Natural killer cell (primary cell): ENCODE measurements at regions not wholly inside any gene's neighbourhood (a gene's known extent, or its start where the extent isn't known, plus 50 kb on each side); places are given as distances from the start of the nearest gene placed in this dataset.

ENCODE experiments used
- ATAC-seq, 3 donors: fragments of 150-1000 bp in 2 of 3; fragments of 200-7000 bp in 1 of 3; cut with Tn5 transposase; 1 replicate in 1 of 3; 2 replicates in 2 of 3; pipeline ENCODE4 v1.10.0; 2021; ENCODE audit warnings: mild to moderate bottlenecking in 2 of 3, moderate library complexity in 2 of 3
- DNase-seq, 2 donors: peaks; one replicate each; pipeline versions ENCODE4 v3.0.0 to v3.0.0-alpha.2; 2013 to 2021; ENCODE audit warnings: mixed read lengths in 1 of 2
- H3K27ac ChIP-seq: one replicate; pipeline ENCODE4 v1.5.1; 2013; ENCODE audit warnings: mild to moderate bottlenecking, low read length
- H3K27me3 ChIP-seq: one replicate; pipeline ENCODE4 v1.6.1; 2013; ENCODE audit warnings: low read length; ENCODE audit not compliant: control insufficient read depth, insufficient read depth
- H3K36me3 ChIP-seq: one replicate; pipeline ENCODE4 v1.6.1; 2013; ENCODE audit warnings: low read length; ENCODE audit not compliant: control insufficient read depth, insufficient read depth
- H3K4me1 ChIP-seq: one replicate; pipeline ENCODE4 v1.6.1; 2013; ENCODE audit warnings: low read length; ENCODE audit not compliant: control insufficient read depth, insufficient read depth
- H3K4me3 ChIP-seq: one replicate; pipeline ENCODE4 v1.5.1; 2013; ENCODE audit warnings: low read length
- H3K9me3 ChIP-seq: one replicate; pipeline ENCODE4 v1.6.1; 2013; ENCODE audit warnings: low read length; ENCODE audit not compliant: control insufficient read depth, insufficient read depth
- H3K27ac Mint-ChIP-seq, 2 donors: one replicate each; pipeline ENCODE4 v1.8.0; 2022; ENCODE audit warnings: mild to moderate bottlenecking in 2 of 2, mixed read lengths in 2 of 2, moderate library complexity in 1 of 2
- H3K27me3 Mint-ChIP-seq, 2 donors: one replicate each; pipeline ENCODE4 v1.8.0; 2022; ENCODE audit warnings: low read depth in 2 of 2, mixed read lengths in 2 of 2
- H3K36me3 Mint-ChIP-seq: one replicate; pipeline ENCODE4 v1.8.0; 2022; ENCODE audit warnings: mixed read lengths
- H3K4me1 Mint-ChIP-seq, 2 donors: one replicate each; pipeline ENCODE4 v1.8.0; 2022; ENCODE audit warnings: mixed read lengths in 2 of 2
- H3K4me3 Mint-ChIP-seq: one replicate; pipeline ENCODE4 v1.8.0; 2022; ENCODE audit warnings: mild to moderate bottlenecking, moderate library complexity, mixed read lengths
- H3K9me3 Mint-ChIP-seq, 2 donors: one replicate each; pipeline ENCODE4 v1.8.0; 2022; ENCODE audit warnings: mixed read lengths in 2 of 2
- whole genome bisulfite sequencing: methylation state at CpG from one replicate; pipeline ENCODE4 v1.1.7; 2013; ENCODE audit warnings: missing lambda C conversion rate; ENCODE audit not compliant: insufficient coverage; 5-methylcytosine and 5-hydroxymethylcytosine counted together
- intact Hi-C: fragments of 100-400 bp; cut with micrococcal nuclease; formaldehyde crosslinking; loops from one replicate; pipeline ENCODE4 v1.14.2; 2022
- TF ChIP-seq, protein P1 (sequence below): fragments of 200-600 bp; IDR thresholded peaks from one replicate; pipeline ENCODE4 v1.8.0; 2022; ENCODE audit warnings: antibody characterized with exemption

DNA sequence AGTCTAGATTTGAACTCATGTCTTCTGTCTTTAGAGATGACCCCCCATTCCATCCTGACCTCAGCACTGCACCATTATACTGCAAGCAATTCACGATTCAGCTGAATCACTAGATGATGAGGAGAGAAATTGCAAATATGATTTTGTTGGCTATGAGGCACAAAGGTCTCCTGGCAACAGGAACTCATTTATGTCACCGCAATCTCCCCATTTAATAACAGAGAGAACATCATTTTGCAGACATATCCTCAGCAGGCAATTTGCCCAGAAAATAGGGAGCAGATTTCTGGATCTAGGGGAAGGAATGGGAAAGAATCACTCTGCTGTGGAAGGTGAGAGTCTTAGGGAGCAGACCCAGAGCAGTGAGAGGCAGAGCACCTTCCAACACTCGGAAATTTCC, 303.0 kb downstream of the PAX1 start:
- no peak overlapping the region for H3K4me3 ChIP-seq
- intact Hi-C loops = no loop called here
- H3K27me3 Mint-ChIP-seq = no peaks in the 10 kb centered on the region
- H3K9me3 Mint-ChIP-seq = peaks cover 7 to 10% of the 10 kb centered on the region in 2 donors
- H3K36me3 ChIP-seq = no peaks in the 10 kb centered on the region
- 50% methylated on average over 1 of the region's 3 CpGs for WGBS
- TF ChIP-seq, protein P1, sequence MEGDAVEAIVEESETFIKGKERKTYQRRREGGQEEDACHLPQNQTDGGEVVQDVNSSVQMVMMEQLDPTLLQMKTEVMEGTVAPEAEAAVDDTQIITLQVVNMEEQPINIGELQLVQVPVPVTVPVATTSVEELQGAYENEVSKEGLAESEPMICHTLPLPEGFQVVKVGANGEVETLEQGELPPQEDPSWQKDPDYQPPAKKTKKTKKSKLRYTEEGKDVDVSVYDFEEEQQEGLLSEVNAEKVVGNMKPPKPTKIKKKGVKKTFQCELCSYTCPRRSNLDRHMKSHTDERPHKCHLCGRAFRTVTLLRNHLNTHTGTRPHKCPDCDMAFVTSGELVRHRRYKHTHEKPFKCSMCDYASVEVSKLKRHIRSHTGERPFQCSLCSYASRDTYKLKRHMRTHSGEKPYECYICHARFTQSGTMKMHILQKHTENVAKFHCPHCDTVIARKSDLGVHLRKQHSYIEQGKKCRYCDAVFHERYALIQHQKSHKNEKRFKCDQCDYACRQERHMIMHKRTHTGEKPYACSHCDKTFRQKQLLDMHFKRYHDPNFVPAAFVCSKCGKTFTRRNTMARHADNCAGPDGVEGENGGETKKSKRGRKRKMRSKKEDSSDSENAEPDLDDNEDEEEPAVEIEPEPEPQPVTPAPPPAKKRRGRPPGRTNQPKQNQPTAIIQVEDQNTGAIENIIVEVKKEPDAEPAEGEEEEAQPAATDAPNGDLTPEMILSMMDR = no peak
- H3K4me3 Mint-ChIP-seq = no peak overlapping the region
- no peak overlapping the region for H3K27ac Mint-ChIP-seq
- H3K4me1 ChIP-seq = no peaks in the 10 kb centered on the region
- no peaks in the 10 kb centered on the region for H3K27me3 ChIP-seq
- H3K27ac ChIP-seq = no peak overlapping the region
- peaks cover 7% of the 10 kb centered on the region for H3K9me3 ChIP-seq
- no peak for DNase-seq
- ATAC-seq = no peak
- H3K36me3 Mint-ChIP-seq = no peaks in the 10 kb centered on the region
- no peaks in the 10 kb centered on the region for H3K4me1 Mint-ChIP-seq

DNA sequence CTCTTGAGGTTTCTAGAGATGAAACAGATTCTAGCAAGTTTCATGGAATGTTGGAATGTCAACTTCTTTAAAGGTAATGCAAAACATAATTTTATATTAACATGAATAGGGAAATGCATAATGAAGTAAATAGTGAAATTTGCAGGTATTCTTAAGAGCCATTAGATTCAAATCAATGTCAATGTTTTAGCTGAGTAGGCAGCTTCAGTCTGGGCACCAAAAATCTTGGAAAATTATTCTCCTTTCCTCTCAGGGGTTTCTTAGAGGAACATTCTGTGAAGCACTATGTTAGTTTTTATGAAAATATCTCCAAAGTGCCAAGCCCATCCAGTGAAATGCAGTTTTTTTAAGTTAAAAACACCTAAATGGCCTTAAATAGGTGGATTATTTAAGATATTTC, 300.8 kb downstream of the PAX1 start:
- H3K4me1 Mint-ChIP-seq = no peaks in the 10 kb centered on the region
- no peak for DNase-seq
- intact Hi-C loops = no loop called here

DNA sequence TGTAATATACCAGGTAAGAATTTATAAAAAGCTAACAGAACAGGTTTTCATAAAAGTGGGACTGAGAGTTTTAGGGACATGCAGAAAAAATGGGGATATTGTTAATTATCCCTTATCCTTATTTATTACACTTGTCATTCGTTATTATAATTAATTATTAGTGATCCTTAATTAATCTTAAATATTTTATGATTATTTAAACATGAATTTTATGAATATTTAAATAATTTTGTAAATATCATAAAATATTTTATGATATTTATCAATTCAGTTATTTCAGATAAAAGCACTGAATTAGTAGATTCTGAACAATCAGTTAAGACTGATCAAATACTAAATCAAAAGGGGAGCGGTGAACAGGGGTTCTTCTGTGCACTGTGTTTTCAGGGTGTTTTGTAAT, 300.1 kb downstream of the PAX1 start:
- H3K27ac ChIP-seq = no peak overlapping the region
- H3K27me3 ChIP-seq = no peaks in the 10 kb centered on the region
- DNase-seq (no peak), ATAC-seq (no peak)
- intact Hi-C loops = no loop called here
- Mint-ChIP-seq H3K27ac (no peak overlapping the region), H3K27me3 (no peaks in the 10 kb centered on the region), H3K9me3 (peaks cover 6 to 9% of the 10 kb centered on the region in 2 donors), H3K36me3 (no peaks in the 10 kb centered on the region), H3K4me1 (no peaks in the 10 kb centered on the region), H3K4me3 (no peak overlapping the region)
- H3K4me1 ChIP-seq = no peaks in the 10 kb centered on the region
- no peaks in the 10 kb centered on the region for H3K36me3 ChIP-seq
- H3K9me3 ChIP-seq = peaks cover 10% of the 10 kb centered on the region
- H3K4me3 ChIP-seq = no peak overlapping the region
- WGBS = 100% methylated on average over 1 of the region's 2 CpGs
- TF ChIP-seq, protein P1 = no peak

More for the DNA sequence above, 300.8 kb downstream of the PAX1 start:
- Histone ChIP-seq H3K27ac (no peak overlapping the region), H3K36me3 (no peaks in the 10 kb centered on the region), H3K9me3 (peaks cover 10% of the 10 kb centered on the region), H3K4me3 (no peak overlapping the region), H3K27me3 (no peaks in the 10 kb centered on the region), H3K4me1 (no peaks in the 10 kb centered on the region)
- Mint-ChIP-seq H3K9me3 (peaks cover 9 to 12% of the 10 kb centered on the region in 2 donors), H3K4me3 (no peak overlapping the region), H3K27me3 (no peaks in the 10 kb centered on the region), H3K36me3 (no peaks in the 10 kb centered on the region), H3K27ac (no peak overlapping the region)
- no peak for ATAC-seq
- TF ChIP-seq, protein P1 = no peak

DNA sequence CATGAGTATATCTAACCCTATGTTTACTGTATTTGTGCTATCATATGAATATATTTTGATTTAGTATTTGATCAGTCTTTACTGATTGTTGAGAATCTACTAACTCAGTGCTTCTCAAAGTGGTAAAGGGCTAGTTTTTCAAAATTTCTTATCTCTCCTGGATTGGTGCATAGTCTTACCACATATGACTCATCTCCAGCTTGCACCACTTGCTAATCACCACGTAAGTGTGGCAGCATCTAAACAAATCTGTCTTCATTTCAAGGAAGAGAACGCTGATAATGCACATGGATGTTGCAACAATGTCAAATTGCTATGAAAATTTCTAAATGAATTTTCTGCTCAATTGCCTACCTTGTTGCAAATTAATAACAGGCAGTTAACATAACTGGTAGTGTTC, 299.5 kb downstream of the PAX1 start:
- H3K27ac Mint-ChIP-seq = no peak overlapping the region
- DNase-seq = no peak

More for the DNA sequence above, 299.5 kb downstream of the PAX1 start:
- TF ChIP-seq, protein P1 = no peak
- no peak overlapping the region for H3K4me3 Mint-ChIP-seq
- H3K4me1 Mint-ChIP-seq = no peaks in the 10 kb centered on the region
- Histone ChIP-seq H3K4me3 (no peak overlapping the region), H3K27ac (no peak overlapping the region), H3K27me3 (no peaks in the 10 kb centered on the region), H3K4me1 (no peaks in the 10 kb centered on the region), H3K9me3 (peaks cover 10% of the 10 kb centered on the region), H3K36me3 (no peaks in the 10 kb centered on the region)
- no peak for ATAC-seq
- H3K36me3 Mint-ChIP-seq = no peaks in the 10 kb centered on the region
- H3K27me3 Mint-ChIP-seq = no peaks in the 10 kb centered on the region
- WGBS = 79% methylated on average over 2 of the region's 2 CpGs
- peaks cover 6 to 9% of the 10 kb centered on the region in 2 donors for H3K9me3 Mint-ChIP-seq
- intact Hi-C loops = no loop called here
